ENCODE measurements at regions not wholly inside any gene's neighbourhood (a gene's known extent, or its start where the extent isn't known, plus 50 kb on each side); places are given as distances from the start of the nearest gene placed in this dataset.

DNA sequence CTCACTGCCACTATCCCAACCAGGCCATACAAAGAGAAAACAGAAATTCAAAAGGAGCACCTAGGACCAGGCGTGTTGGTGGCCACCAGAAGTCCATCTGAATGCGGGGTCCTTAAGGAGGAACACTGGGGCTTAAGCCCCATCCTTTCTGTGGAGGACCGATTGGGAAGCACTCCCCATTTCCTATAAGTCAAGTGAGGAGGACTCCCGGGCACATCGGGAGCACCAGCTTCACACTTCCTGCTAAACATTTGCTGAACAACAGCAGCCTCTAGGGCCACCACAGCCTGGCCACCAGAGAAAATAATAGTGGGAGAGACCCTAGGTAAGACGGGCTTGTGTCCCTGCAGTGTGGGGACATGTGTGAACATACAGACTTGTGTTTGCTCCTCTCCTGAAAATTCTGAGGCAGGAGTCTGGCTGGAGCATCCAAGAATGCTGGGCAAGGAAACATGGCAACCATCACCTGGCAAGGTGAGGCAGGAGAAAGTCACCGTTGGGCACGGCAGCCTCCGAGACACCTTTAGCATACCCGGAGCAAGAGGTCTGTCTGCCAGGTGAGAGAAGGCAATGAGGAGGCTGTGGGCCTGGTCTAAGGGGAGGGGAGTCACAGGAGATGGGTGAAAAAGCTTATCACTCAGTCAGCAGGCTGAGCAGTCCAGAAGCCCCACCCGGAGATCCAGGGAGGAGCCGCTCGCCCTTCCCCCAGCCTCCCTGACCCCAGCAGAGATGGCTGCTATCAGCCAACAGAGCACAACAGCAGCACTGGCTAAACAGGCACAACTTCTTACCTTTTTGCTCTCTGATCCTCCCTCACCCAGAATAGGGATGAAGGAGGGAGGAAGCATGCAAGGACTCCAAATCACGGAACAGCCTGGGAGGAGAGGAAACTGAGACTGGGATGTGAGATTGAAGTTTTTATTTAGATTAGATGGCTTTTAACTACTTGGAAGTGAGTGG is 282.3 kb downstream of the EIPR1 start:
- no peak overlapping the region for H3K4me3 ChIP-seq (replicated peaks in 1 of 2; ENCODE audit: low read depth in 2 of 2, low read length in 2 of 2)
- no peak for DNase-seq (ENCODE audit: low read depth in 2 of 2)
- TF ChIP-seq, protein P1, sequence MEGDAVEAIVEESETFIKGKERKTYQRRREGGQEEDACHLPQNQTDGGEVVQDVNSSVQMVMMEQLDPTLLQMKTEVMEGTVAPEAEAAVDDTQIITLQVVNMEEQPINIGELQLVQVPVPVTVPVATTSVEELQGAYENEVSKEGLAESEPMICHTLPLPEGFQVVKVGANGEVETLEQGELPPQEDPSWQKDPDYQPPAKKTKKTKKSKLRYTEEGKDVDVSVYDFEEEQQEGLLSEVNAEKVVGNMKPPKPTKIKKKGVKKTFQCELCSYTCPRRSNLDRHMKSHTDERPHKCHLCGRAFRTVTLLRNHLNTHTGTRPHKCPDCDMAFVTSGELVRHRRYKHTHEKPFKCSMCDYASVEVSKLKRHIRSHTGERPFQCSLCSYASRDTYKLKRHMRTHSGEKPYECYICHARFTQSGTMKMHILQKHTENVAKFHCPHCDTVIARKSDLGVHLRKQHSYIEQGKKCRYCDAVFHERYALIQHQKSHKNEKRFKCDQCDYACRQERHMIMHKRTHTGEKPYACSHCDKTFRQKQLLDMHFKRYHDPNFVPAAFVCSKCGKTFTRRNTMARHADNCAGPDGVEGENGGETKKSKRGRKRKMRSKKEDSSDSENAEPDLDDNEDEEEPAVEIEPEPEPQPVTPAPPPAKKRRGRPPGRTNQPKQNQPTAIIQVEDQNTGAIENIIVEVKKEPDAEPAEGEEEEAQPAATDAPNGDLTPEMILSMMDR (IDR thresholded peaks at IDR 0.05; ENCODE audit: low read depth, low read length), result no peak

DNA sequence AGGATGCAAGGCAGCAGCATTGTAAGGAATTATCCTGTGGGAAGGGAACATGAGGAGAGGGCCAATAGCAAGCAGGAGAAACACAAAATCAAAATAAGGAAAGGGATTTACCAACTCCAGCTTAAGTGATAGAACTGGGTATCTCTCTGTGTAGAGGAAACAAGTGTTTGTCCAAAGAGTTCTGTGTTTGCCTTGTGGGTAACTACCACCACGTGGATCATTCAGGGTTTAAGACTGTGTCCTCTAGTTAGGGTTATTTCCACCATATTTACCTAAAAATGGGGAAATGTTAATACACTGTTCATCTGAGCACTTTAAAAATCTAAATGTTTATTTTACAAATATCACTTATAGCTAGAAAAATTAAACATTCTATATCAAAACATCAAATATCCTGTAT is 283.3 kb downstream of the EIPR1 start:
- H3K4me3 ChIP-seq (replicated peaks in 1 of 2; ENCODE audit: low read depth in 2 of 2, low read length in 2 of 2), result no peak overlapping the region
- TF ChIP-seq, protein P1 (IDR thresholded peaks at IDR 0.05; ENCODE audit: low read depth, low read length), result no peak
- DNase-seq (ENCODE audit: low read depth in 2 of 2), result no peak

DNA sequence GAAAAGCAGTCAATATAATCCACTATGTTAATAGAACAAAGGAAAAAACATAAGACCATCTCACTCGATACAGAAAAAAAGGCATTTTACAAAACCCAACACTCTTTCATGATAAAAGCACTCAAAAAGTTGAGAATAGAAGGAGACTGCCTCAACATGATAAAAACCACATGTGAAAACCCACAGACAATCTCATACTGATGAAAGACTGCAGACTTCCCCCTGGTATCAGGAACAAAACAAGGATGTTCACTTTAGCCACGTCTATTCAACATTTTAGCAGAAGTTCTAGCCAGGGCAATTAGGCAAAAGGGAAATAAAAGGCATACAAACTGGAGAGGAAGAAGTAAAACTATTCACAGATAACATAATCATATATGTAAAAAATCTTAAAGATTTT is 285.9 kb downstream of the EIPR1 start:
- DNase-seq (ENCODE audit: low read depth in 2 of 2), result no peak
- TF ChIP-seq, protein P1 (IDR thresholded peaks at IDR 0.05; ENCODE audit: low read depth, low read length), result no peak
- H3K4me3 ChIP-seq (replicated peaks in 1 of 2; ENCODE audit: low read depth in 2 of 2, low read length in 2 of 2), result no peak overlapping the region

DNA sequence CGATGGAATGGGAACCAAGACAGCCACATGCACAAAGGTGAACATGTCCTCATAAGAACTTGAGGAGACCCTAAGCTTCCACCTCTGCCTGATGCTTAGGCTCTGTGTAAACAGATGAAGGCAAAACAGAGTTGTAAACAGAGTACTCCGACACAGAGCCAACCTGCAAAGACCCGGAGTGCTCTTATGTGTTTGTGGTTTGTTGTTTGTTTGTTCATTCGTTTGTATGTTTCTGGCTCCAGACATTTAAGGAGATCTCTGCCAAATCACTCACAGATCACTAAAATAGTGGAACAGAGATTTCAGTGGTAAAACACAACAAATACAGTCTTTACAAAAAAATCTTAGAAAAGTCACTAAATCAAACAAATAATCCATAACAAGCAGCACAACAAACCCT is 294.9 kb downstream of the EIPR1 start:
- TF ChIP-seq, protein P1 (IDR thresholded peaks at IDR 0.05; ENCODE audit: low read depth, low read length), result no peak
- no peak for DNase-seq (ENCODE audit: low read depth in 2 of 2)
- no peak overlapping the region for H3K4me3 ChIP-seq (replicated peaks in 1 of 2; ENCODE audit: low read depth in 2 of 2, low read length in 2 of 2)

DNA sequence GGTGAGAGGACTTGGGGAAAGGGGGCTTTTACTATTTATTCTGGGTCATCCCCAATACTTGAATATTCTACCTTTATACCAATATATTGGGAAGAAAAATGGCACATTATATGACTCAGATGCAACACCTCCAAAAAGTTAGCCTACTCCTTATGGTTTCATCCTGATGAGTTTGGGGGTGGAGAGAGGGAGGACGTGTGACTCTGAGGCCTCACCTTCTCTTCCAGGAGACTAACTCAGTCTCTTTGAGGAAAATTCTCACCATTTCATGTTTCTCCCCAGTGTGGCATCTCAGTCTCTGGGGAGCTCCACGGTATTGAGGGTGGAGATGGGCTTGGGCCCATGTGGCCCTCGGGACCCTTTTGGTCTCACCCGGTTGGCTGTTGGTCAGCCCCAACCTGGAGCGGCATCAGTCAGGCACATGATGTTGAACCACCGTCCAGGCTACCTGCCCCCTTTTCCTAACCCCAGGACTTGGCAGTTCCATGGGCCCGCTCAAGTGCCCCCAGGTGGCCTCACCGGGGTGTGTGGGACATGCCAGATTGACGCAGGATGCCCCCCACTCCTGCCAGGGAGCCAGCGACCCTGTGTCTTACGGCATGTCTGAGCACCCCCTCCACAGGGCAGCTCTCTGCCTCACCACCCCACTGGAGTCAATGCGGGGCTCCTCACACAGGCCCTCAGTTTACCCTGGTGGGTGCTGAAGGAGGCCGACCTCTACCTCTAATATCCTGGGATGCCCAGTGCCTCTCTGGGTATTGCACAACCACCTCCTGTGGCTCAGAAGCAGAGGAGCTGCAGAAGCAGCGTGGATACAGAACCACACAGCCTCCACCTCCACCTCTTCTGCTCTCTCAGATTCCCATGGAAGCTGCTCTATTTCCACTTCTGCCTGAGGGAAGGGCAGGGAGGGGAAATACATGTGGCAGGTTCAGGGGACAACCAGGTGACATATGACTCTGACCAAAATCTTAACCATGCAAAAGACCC is 297.4 kb downstream of the EIPR1 start:
- no peak for DNase-seq (ENCODE audit: low read depth in 2 of 2)
- no peak overlapping the region for H3K4me3 ChIP-seq (replicated peaks in 1 of 2; ENCODE audit: low read depth in 2 of 2, low read length in 2 of 2)
- TF ChIP-seq, protein P1 (IDR thresholded peaks at IDR 0.05; ENCODE audit: low read depth, low read length), result no peak

DNA sequence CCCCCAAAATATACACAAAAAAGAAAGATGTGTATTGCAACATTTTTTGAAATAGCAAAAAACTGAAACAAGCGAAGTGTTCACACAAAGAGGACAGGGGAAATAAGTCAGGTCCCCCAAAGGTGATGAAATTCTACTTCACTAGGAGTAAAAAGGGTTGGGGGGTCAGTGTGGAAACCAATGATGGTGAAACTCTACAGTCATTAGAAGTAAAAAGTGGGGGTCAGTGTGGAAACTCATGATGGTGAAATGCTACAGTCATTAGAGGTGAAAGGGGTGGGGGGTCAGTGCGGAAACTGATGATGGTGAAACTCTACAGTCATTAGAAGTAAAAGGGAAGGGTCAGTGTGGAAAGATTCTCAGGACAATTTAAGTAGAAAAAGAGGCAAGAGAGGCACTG is 298.2 kb downstream of the EIPR1 start:
- no peak for DNase-seq (ENCODE audit: low read depth in 2 of 2)
- H3K4me3 ChIP-seq (replicated peaks in 1 of 2; ENCODE audit: low read depth in 2 of 2, low read length in 2 of 2), result no peak overlapping the region
- TF ChIP-seq, protein P1 (IDR thresholded peaks at IDR 0.05; ENCODE audit: low read depth, low read length), result no peak
